Breast epithelium (tissue), 4 donors: ENCODE measurements at regions not wholly inside any gene's neighbourhood (a gene's known extent, or its start where the extent isn't known, plus 50 kb on each side); places are given as distances from the start of the nearest gene placed in this dataset.

ENCODE experiments used
- DNase-seq, 2 donors: peaks; one replicate each; pipeline ENCODE4 v3.0.0-alpha.2; 2019; ENCODE audit warnings: low spot score in 2 of 2
- H3K27ac ChIP-seq, 2 donors: fragments of 200-600 bp; sonication (generic) in 1 of 2; one replicate each; pipeline ENCODE4 v1.5.1; 2016 to 2019; ENCODE audit warnings: mild to moderate bottlenecking in 1 of 2
- H3K27me3 ChIP-seq, 2 donors: fragments of 200-600 bp; sonication (generic) in 1 of 2; one replicate each; pipeline versions ENCODE4 v1.5.1 to v1.6.0; 2017 to 2019; ENCODE audit warnings: control low read depth in 1 of 2, mild to moderate bottlenecking in 1 of 2
- H3K36me3 ChIP-seq: fragments of 200-600 bp; one replicate; pipeline ENCODE4 v1.5.1; 2019
- H3K4me1 ChIP-seq, 2 donors: fragments of 200-600 bp; sonication (generic); one replicate each; pipeline ENCODE4 v1.5.1; 2016 to 2019; ENCODE audit warnings: control low read depth in 1 of 2
- H3K4me3 ChIP-seq, 3 donors: fragments of 200-600 bp; sonication (generic); 1 replicate in 2 of 3; 2 replicates in 1 of 3; pipeline ENCODE4 v1.5.1; 2016 to 2019; ENCODE audit warnings: mild to moderate bottlenecking in 3 of 3, moderate library complexity in 2 of 3
- H3K9me3 ChIP-seq, 2 donors: fragments of 200-600 bp; sonication (generic) in 1 of 2; one replicate each; pipeline ENCODE4 v1.5.1; 2016 to 2019; ENCODE audit warnings: control low read depth in 1 of 2
- CTCF ChIP-seq, 3 donors: fragments of 450-650 bp; IDR thresholded peaks; one replicate each; pipeline ENCODE4 v1.5.1; 2016 to 2017; ENCODE audit warnings: antibody characterized with exemption in 3 of 3, mild to moderate bottlenecking in 3 of 3, moderate library complexity in 3 of 3
- POLR2A ChIP-seq: fragments of 450-650 bp; IDR thresholded peaks from one replicate; pipeline ENCODE4 v1.6.1; 2016; ENCODE audit warnings: antibody characterized with exemption, mild to moderate bottlenecking, moderate library complexity
- POLR2AphosphoS5 ChIP-seq, 3 donors: sonication (generic); formaldehyde crosslinking; IDR thresholded peaks; one replicate each; pipeline ENCODE4 v1.6.1; 2017; ENCODE audit warnings: antibody characterized with exemption in 3 of 3
- intact Hi-C: fragments of 100-400 bp; cut with DNase I; formaldehyde crosslinking; loops from one replicate; pipeline ENCODE4 v1.15.1; 2023; ENCODE audit warnings: low total_unique reads

- Histone ChIP-seq H3K9me3 (no peaks in the 10 kb centered on the region), H3K4me1 (no peaks in the 10 kb centered on the region), H3K27ac (no peak overlapping the region), H3K27me3 (no peaks in the 10 kb centered on the region), H3K36me3 (no peaks in the 10 kb centered on the region), H3K4me3 (no peak overlapping the region)
- intact Hi-C loops: no loop called here
- DNase-seq: no peak
- TF ChIP-seq POLR2AphosphoS5 (IDR thresholded peaks at IDR 0.05) (no peak), POLR2A (no peak), CTCF (IDR thresholded peaks at IDR 0.05) (no peak)
Observed at GRCh38 chr16:26727848-26728247, 338.9 kb upstream of the C16orf82 start.

GRCh38 chr16:26729951-26730541 is 336.7 kb upstream of the C16orf82 start:
- no peaks in the 10 kb centered on the region for H3K27me3 ChIP-seq
- no peak for TF ChIP-seq CTCF (IDR thresholded peaks at IDR 0.05)
- TF ChIP-seq POLR2AphosphoS5 (IDR thresholded peaks at IDR 0.05): no peak
- no peak for TF ChIP-seq POLR2A
- intact Hi-C loops: no loop called here
- no peak overlapping the region for H3K27ac ChIP-seq
- no peaks in the 10 kb centered on the region for H3K4me1 ChIP-seq
- H3K36me3 ChIP-seq: no peaks in the 10 kb centered on the region
- no peak overlapping the region for H3K4me3 ChIP-seq
- H3K9me3 ChIP-seq: no peaks in the 10 kb centered on the region
- no peak for DNase-seq

GRCh38 chr16:26731729-26732128 is 335.0 kb upstream of the C16orf82 start:
- Histone ChIP-seq H3K9me3 (no peaks in the 10 kb centered on the region), H3K4me1 (no peaks in the 10 kb centered on the region), H3K27me3 (no peaks in the 10 kb centered on the region), H3K4me3 (no peak overlapping the region), H3K36me3 (no peaks in the 10 kb centered on the region), H3K27ac (no peak overlapping the region)
- intact Hi-C loops: no loop called here
- no peak for DNase-seq
- TF ChIP-seq CTCF (IDR thresholded peaks at IDR 0.05) (no peak), POLR2A (no peak), POLR2AphosphoS5 (IDR thresholded peaks at IDR 0.05) (no peak)

- intact Hi-C loops: no loop called here
- Histone ChIP-seq H3K36me3 (no peaks in the 10 kb centered on the region), H3K4me1 (no peaks in the 10 kb centered on the region), H3K27me3 (no peaks in the 10 kb centered on the region), H3K27ac (no peak overlapping the region), H3K9me3 (no peaks in the 10 kb centered on the region), H3K4me3 (no peak overlapping the region)
- no peak for DNase-seq
- no peak for TF ChIP-seq POLR2A
- TF ChIP-seq CTCF (IDR thresholded peaks at IDR 0.05): no peak
Observed at GRCh38 chr16:26733710-26734109, 333.0 kb upstream of the C16orf82 start.

- DNase-seq: no peak
Observed at GRCh38 chr16:26735521-26735920, 331.2 kb upstream of the C16orf82 start.

More at GRCh38 chr16:26735521-26735920, 331.2 kb upstream of the C16orf82 start:
- H3K4me3 ChIP-seq: no peak overlapping the region
- no peaks in the 10 kb centered on the region for H3K27me3 ChIP-seq
- no peaks in the 10 kb centered on the region for H3K36me3 ChIP-seq
- no peaks in the 10 kb centered on the region for H3K4me1 ChIP-seq
- no peaks in the 10 kb centered on the region for H3K9me3 ChIP-seq
- TF ChIP-seq POLR2AphosphoS5 (IDR thresholded peaks at IDR 0.05): no peak
- TF ChIP-seq POLR2A: no peak
- TF ChIP-seq CTCF (IDR thresholded peaks at IDR 0.05): no peak
- intact Hi-C loops: no loop called here
- no peak overlapping the region for H3K27ac ChIP-seq
